ENCODE measurements at regions not wholly inside any gene's neighbourhood (a gene's known extent, or its start where the extent isn't known, plus 50 kb on each side); places are given as distances from the start of the nearest gene placed in this dataset.

- intact Hi-C loops (cut with DNase I): no loop called here
- FAIRE-seq: no peak
- no peaks in the 10 kb centered on the region for H3K36me3 ChIP-seq (ENCODE audit: control insufficient read depth in 2 of 3, insufficient read depth in 3 of 3, low read length in 3 of 3)
Observed at GRCh38 chr6:119957195-119957594, 607.6 kb upstream of the MAN1A1 start.

DNA sequence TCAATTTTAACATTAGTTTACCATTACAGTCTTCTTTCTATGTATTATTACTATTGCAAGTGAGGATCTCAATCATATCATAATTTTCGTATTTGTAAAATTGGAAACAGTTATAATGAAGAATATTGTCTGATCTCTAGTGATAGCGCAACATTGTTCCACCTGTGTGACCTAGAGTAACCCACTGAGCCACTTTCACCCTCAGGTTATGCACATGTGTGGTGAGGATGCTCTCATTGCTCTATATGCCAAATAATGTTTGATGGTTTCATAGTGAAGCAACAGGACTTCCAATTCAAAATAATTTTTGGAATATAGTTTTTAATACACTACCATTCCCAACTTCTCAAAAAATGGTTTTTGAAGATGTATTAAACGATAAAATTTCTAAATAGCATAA is 603.1 kb upstream of the MAN1A1 start:
- Histone ChIP-seq H3K27me3 (ENCODE audit: control insufficient read depth, insufficient read depth, low read length) (no peaks in the 10 kb centered on the region), H3K9me3 (ENCODE audit: control insufficient read depth in 2 of 3, insufficient read depth in 1 of 3, low read length in 3 of 3) (no peaks in the 10 kb centered on the region), H3K36me3 (ENCODE audit: control insufficient read depth in 2 of 3, insufficient read depth in 3 of 3, low read length in 3 of 3) (no peaks in the 10 kb centered on the region), H3K4me1 (ENCODE audit: control insufficient read depth in 2 of 3, insufficient read depth in 2 of 3, low read depth in 1 of 3, low read length in 3 of 3) (no peaks in the 10 kb centered on the region), H3K9ac (ENCODE audit: low read length in 3 of 3) (no peak overlapping the region), H3K27ac (ENCODE audit: low read depth in 2 of 2, low read length in 2 of 2) (no peak overlapping the region), H3K4me3 (ENCODE audit: low read length in 3 of 3) (no peak overlapping the region)
- DNase-seq (no peak), FAIRE-seq (no peak)
- TF ChIP-seq, protein P1, sequence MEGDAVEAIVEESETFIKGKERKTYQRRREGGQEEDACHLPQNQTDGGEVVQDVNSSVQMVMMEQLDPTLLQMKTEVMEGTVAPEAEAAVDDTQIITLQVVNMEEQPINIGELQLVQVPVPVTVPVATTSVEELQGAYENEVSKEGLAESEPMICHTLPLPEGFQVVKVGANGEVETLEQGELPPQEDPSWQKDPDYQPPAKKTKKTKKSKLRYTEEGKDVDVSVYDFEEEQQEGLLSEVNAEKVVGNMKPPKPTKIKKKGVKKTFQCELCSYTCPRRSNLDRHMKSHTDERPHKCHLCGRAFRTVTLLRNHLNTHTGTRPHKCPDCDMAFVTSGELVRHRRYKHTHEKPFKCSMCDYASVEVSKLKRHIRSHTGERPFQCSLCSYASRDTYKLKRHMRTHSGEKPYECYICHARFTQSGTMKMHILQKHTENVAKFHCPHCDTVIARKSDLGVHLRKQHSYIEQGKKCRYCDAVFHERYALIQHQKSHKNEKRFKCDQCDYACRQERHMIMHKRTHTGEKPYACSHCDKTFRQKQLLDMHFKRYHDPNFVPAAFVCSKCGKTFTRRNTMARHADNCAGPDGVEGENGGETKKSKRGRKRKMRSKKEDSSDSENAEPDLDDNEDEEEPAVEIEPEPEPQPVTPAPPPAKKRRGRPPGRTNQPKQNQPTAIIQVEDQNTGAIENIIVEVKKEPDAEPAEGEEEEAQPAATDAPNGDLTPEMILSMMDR (IDR thresholded peaks at IDR 0.05; ENCODE audit: borderline replicate concordance, extremely low read depth, insufficient read depth): no peak
- intact Hi-C loops (cut with DNase I): no loop called here

More at GRCh38 chr6:119957195-119957594, 607.6 kb upstream of the MAN1A1 start:
- H3K27ac ChIP-seq (ENCODE audit: low read depth in 2 of 2, low read length in 2 of 2): no peak overlapping the region
- H3K4me1 ChIP-seq (ENCODE audit: control insufficient read depth in 2 of 3, insufficient read depth in 2 of 3, low read depth in 1 of 3, low read length in 3 of 3): no peaks in the 10 kb centered on the region
- H3K27me3 ChIP-seq (ENCODE audit: control insufficient read depth, insufficient read depth, low read length): no peaks in the 10 kb centered on the region
- H3K4me3 ChIP-seq (ENCODE audit: low read length in 3 of 3): no peak overlapping the region
- H3K9me3 ChIP-seq (ENCODE audit: control insufficient read depth in 2 of 3, insufficient read depth in 1 of 3, low read length in 3 of 3): no peaks in the 10 kb centered on the region
- no peak for DNase-seq
- TF ChIP-seq, protein P1 (IDR thresholded peaks at IDR 0.05; ENCODE audit: borderline replicate concordance, extremely low read depth, insufficient read depth): no peak
- H3K9ac ChIP-seq (ENCODE audit: low read length in 3 of 3): no peak overlapping the region

GRCh38 chr6:119950681-119951080 is 601.1 kb upstream of the MAN1A1 start:
- TF ChIP-seq, protein P1 (IDR thresholded peaks at IDR 0.05; ENCODE audit: borderline replicate concordance, extremely low read depth, insufficient read depth): no peak
- no peaks in the 10 kb centered on the region for H3K9me3 ChIP-seq (ENCODE audit: control insufficient read depth in 2 of 3, insufficient read depth in 1 of 3, low read length in 3 of 3)
- H3K36me3 ChIP-seq (ENCODE audit: control insufficient read depth in 2 of 3, insufficient read depth in 3 of 3, low read length in 3 of 3): no peaks in the 10 kb centered on the region
- H3K4me1 ChIP-seq (ENCODE audit: control insufficient read depth in 2 of 3, insufficient read depth in 2 of 3, low read depth in 1 of 3, low read length in 3 of 3): no peaks in the 10 kb centered on the region
- DNase-seq: no peak
- no peaks in the 10 kb centered on the region for H3K27me3 ChIP-seq (ENCODE audit: control insufficient read depth, insufficient read depth, low read length)
- no peak overlapping the region for H3K9ac ChIP-seq (ENCODE audit: low read length in 3 of 3)
- intact Hi-C loops (cut with DNase I): no loop called here
- FAIRE-seq: no peak
- no peak overlapping the region for H3K4me3 ChIP-seq (ENCODE audit: low read length in 3 of 3)
- no peak overlapping the region for H3K27ac ChIP-seq (ENCODE audit: low read depth in 2 of 2, low read length in 2 of 2)

GRCh38 chr6:119942078-119942752 is 592.7 kb upstream of the MAN1A1 start:
- H3K4me1 ChIP-seq (ENCODE audit: control insufficient read depth in 2 of 3, insufficient read depth in 2 of 3, low read depth in 1 of 3, low read length in 3 of 3): no peaks in the 10 kb centered on the region
- H3K4me3 ChIP-seq (ENCODE audit: low read length in 3 of 3): no peak overlapping the region
- TF ChIP-seq, protein P1 (IDR thresholded peaks at IDR 0.05; ENCODE audit: borderline replicate concordance, extremely low read depth, insufficient read depth): no peak
- H3K36me3 ChIP-seq (ENCODE audit: control insufficient read depth in 2 of 3, insufficient read depth in 3 of 3, low read length in 3 of 3): no peaks in the 10 kb centered on the region
- no peak overlapping the region for H3K9ac ChIP-seq (ENCODE audit: low read length in 3 of 3)
- H3K9me3 ChIP-seq (ENCODE audit: control insufficient read depth in 2 of 3, insufficient read depth in 1 of 3, low read length in 3 of 3): no peaks in the 10 kb centered on the region
- no peaks in the 10 kb centered on the region for H3K27me3 ChIP-seq (ENCODE audit: control insufficient read depth, insufficient read depth, low read length)
- intact Hi-C loops (cut with DNase I): no loop called here
- FAIRE-seq (no peak), DNase-seq (no peak)
- H3K27ac ChIP-seq (ENCODE audit: low read depth in 2 of 2, low read length in 2 of 2): no peak overlapping the region

All from kidney (tissue), 13 donors.